Astrocyte of the cerebellum (primary cell): ENCODE measurements at regions not wholly inside any gene's neighbourhood (a gene's known extent, or its start where the extent isn't known, plus 50 kb on each side); places are given as distances from the start of the nearest gene placed in this dataset.

Experiments
- DNase-seq: peaks from one replicate; pipeline ENCODE4 v3.0.0-alpha.2; 2011; ENCODE audit warnings: low read depth
- H3K4me3 ChIP-seq: 2 replicates; pipeline ENCODE4 v1.5.1; 2011; ENCODE audit warnings: mild to moderate bottlenecking, low read depth, low read length, moderate library complexity
- CTCF ChIP-seq: IDR thresholded peaks from 2 replicates; pipeline ENCODE4 v1.5.1; 2012; ENCODE audit warnings: low read length, low read depth, moderate library complexity, mild to moderate bottlenecking; ENCODE audit errors: missing control alignments
- in situ Hi-C: cut with HindIII; loops from 2 replicates; pipeline ENCODE4 v1.10.0; 2017; ENCODE audit warnings: low sequenced_read_pairs

- no peak for TF ChIP-seq CTCF
- no peak overlapping the region for H3K4me3 ChIP-seq
- no peak for DNase-seq
- in situ Hi-C loops: no loop called here
Observed at GRCh38 chr10:16260388-16260787, 176.4 kb upstream of the PTER start.

DNA sequence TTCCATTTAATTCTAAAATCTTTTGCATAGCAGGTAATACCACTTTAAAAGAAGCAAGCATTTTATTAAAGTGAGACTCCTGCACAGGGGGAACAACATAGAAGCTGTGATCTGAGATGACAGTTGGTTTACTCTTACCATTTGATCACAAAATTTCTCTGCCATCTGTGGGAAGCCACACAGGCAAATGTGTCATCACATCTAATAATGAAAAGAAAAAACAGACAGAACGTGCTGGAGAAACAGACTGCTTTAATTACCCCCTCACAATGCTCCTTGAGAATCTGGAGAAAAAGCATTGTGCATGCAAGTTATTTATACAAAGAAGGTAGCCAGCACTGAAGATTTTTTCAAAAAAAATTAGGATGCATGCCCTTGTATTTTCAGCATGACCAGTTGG is 165.2 kb upstream of the PTER start:
- no peak overlapping the region for H3K4me3 ChIP-seq
- no peak for DNase-seq
- in situ Hi-C loops: no loop called here
- no peak for TF ChIP-seq CTCF

- no peak for TF ChIP-seq CTCF
- H3K4me3 ChIP-seq: no peak overlapping the region
- in situ Hi-C loops: no loop called here
- no peak for DNase-seq
Observed at GRCh38 chr10:16274911-16275310, 161.9 kb upstream of the PTER start.

- DNase-seq: no peak
- no peak overlapping the region for H3K4me3 ChIP-seq
- no peak for TF ChIP-seq CTCF
- in situ Hi-C loops: no loop called here
Observed at GRCh38 chr10:16280595-16280994, 156.2 kb upstream of the PTER start.

GRCh38 chr10:16292366-16292765 is 144.4 kb upstream of the PTER start:
- TF ChIP-seq CTCF: no peak
- DNase-seq: no peak
- in situ Hi-C loops: no loop called here
- H3K4me3 ChIP-seq: no peak overlapping the region

- H3K4me3 ChIP-seq: no peak overlapping the region
- no peak for TF ChIP-seq CTCF
- in situ Hi-C loops: no loop called here
- no peak for DNase-seq
Observed at GRCh38 chr10:16297069-16297468, 139.7 kb upstream of the PTER start.

- no peak overlapping the region for H3K4me3 ChIP-seq
- in situ Hi-C loops: no loop called here
- DNase-seq: no peak
- TF ChIP-seq CTCF: no peak
Observed at GRCh38 chr10:16297642-16298041, 139.2 kb upstream of the PTER start.
